T-helper 17 cell (primary cell): ENCODE measurements at regions not wholly inside any gene's neighbourhood (a gene's known extent, or its start where the extent isn't known, plus 50 kb on each side); places are given as distances from the start of the nearest gene placed in this dataset.
"Not testable (repeated sequence)": the region's sequence is repeated elsewhere in the genome, so short reads cannot be mapped to it uniquely, and the experiment has no call there.

Experiments used
- ATAC-seq: fragments of 150-1000 bp; cut with Tn5 transposase; 2 replicates; pipeline ENCODE4 v1.10.0; 2021; ENCODE audit warnings: mild to moderate bottlenecking, moderate library complexity
- DNase-seq, 3 donors: peaks; one replicate each; pipeline versions ENCODE4 v3.0.0 to v3.0.0-alpha.2; 2020 to 2021
- H3K9me3 ChIP-seq: one replicate; pipeline ENCODE4 v1.7.0; 2013; ENCODE audit warnings: low read length, mild to moderate bottlenecking; ENCODE audit not compliant: control insufficient read depth, poor library complexity, severe bottlenecking
- H3K27ac Mint-ChIP-seq: one replicate; pipeline ENCODE4 v1.8.0; 2022; ENCODE audit warnings: mild to moderate bottlenecking, moderate library complexity, mixed read lengths
- H3K27me3 Mint-ChIP-seq: one replicate; pipeline ENCODE4 v1.8.0; 2022; ENCODE audit warnings: mixed read lengths
- H3K36me3 Mint-ChIP-seq: one replicate; pipeline ENCODE4 v1.8.0; 2022; ENCODE audit warnings: low read depth, mixed read lengths
- H3K4me1 Mint-ChIP-seq: one replicate; pipeline ENCODE4 v1.8.0; 2022; ENCODE audit warnings: mild to moderate bottlenecking, mixed read lengths
- H3K4me3 Mint-ChIP-seq: one replicate; pipeline ENCODE4 v1.8.0; 2022; ENCODE audit warnings: mild to moderate bottlenecking, moderate library complexity, mixed read lengths

DNA sequence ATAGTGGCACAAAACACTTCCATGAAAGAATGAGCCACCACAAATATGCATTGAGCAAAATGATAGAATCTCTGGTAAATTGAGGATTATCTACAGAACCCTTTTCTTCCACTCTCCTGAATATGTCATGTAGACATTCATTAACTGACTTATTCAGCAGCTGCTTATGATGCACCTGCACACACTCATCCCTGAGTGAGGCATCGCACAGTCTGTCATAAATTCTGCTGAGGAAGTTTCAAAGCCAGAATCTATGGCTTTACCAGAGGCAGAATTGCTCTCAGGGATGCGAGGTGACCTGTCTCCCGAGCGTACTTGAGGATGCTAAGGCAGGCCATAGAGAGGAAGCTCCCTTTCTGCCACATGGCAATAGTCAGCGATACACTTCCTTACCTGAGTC is 1090.2 kb downstream of the UQCRFS1 start:
- no peak for DNase-seq
- ATAC-seq: no peak
- peaks cover 2% of the 10 kb centered on the region for H3K9me3 ChIP-seq
- H3K27me3 Mint-ChIP-seq: no peaks in the 10 kb centered on the region
- no peaks in the 10 kb centered on the region for H3K4me1 Mint-ChIP-seq
- no peak overlapping the region for H3K4me3 Mint-ChIP-seq
- no peak overlapping the region for H3K27ac Mint-ChIP-seq
- no peaks in the 10 kb centered on the region for H3K36me3 Mint-ChIP-seq

DNA sequence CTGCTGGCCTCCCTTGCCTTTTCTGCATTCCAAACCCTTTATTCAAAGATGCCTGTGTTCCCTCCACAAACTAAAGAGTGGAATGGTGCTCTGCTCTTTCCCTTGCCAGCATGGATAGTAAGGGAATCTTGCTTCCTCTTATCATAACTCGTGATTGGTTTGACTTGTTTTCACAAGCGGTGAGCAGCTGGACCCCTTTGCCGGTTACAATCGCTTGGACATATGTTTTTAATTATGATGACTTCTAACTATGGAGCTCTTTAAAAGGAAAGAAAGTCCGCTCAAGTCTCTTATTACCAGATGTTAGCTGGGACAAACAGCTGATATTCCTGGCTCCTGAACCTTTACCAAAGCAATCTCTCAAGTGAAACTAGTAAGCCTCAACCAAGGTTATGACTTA is 1094.7 kb downstream of the UQCRFS1 start:
- Mint-ChIP-seq H3K27me3 (no peaks in the 10 kb centered on the region), H3K4me1 (no peaks in the 10 kb centered on the region), H3K36me3 (no peaks in the 10 kb centered on the region), H3K4me3 (no peak overlapping the region), H3K27ac (no peak overlapping the region)
- DNase-seq (no peak), ATAC-seq (no peak)
- no peaks in the 10 kb centered on the region for H3K9me3 ChIP-seq

DNA sequence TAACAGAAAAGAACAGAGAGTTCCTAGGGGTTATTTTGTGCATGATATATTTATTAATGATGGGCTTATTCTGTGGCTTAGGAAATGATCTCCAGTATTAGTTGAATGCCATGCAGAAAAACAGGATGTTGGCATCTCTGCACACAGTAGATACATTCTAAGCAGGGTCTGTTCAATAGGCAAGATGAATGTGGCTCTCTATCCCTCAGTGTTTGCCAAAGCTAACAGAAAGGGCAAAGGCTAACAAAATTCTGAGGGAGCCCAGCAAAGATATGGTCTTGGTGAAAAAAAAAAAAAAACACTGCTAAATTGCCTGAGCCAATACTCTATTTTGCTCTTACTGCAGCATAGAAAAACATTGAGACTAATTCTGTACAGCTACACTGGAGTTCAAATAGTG is 1095.8 kb downstream of the UQCRFS1 start:
- DNase-seq (no peak), ATAC-seq (no peak)
- H3K27ac Mint-ChIP-seq: no peak overlapping the region
- no peaks in the 10 kb centered on the region for H3K9me3 ChIP-seq
- H3K27me3 Mint-ChIP-seq: no peaks in the 10 kb centered on the region
- no peak overlapping the region for H3K4me3 Mint-ChIP-seq
- H3K36me3 Mint-ChIP-seq: no peaks in the 10 kb centered on the region
- H3K4me1 Mint-ChIP-seq: no peaks in the 10 kb centered on the region

DNA sequence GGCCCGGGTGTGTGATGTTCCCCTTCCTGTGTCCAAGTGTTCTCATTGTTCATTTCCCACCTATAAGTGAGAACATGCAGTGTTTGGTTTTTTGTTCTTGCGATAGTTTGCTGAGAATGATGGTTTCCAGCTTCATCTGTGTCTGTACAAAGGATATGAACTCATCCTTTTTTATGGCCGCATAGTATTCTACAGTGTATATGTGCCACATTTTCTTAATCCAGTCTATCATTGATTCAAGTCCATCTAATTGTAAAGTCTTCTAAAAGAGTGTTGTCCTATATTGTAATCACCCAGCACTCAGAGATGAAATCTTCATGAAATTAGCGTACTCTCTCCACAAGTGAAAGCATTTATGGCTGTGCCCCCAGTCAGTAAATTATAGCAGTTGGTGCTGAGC is 1096.6 kb downstream of the UQCRFS1 start:
- not testable (repeated sequence) for ATAC-seq, DNase-seq, H3K27ac Mint-ChIP-seq, H3K36me3 Mint-ChIP-seq, H3K27me3 Mint-ChIP-seq, H3K4me1 Mint-ChIP-seq, H3K4me3 Mint-ChIP-seq, H3K9me3 ChIP-seq

DNA sequence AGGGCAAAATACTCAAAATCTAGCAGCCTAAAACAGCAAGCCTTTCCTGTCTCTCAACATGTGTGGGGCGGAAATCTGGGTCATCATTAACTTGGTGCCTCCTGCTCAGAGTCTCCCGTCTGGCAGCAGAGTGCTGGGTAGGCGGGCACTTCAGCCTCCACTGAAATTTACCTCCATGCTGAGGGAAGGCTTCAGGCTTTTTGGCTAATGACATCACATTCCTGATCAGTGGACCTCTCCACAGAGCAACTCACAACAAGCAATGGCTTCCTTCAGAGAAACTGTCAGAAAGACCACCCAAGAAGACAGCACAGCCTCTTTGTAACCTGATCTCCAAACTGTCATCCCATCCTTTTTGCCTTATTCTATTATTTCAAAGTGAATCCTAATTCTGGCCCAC is 1109.0 kb downstream of the UQCRFS1 start:
- no peaks in the 10 kb centered on the region for H3K27me3 Mint-ChIP-seq
- DNase-seq: no peak

DNA sequence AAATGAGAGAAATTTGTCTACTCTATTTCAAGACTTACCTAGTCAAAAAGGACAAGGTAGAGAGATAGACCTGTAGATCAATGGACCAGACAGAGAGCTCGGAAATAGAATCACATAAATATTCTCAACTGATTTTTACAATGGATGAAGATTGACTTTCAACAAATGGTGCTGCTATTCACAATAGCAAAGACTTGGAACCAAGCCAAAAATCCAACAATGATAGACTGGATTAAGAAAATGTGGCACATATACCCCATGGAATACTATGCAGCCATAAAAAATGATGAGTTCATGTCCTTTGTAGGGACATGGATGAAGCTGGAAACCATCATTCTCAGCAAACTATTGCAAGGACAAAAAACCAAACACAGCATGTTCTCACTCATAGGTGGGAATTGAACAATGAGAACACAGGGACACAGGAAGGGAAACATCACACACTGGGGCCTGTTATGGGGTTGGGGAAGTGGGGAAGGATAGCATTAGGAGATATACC is 1128.2 kb downstream of the UQCRFS1 start:
- not testable (repeated sequence) for H3K27me3 Mint-ChIP-seq, ATAC-seq, H3K9me3 ChIP-seq, DNase-seq, H3K4me1 Mint-ChIP-seq, H3K36me3 Mint-ChIP-seq, H3K4me3 Mint-ChIP-seq, H3K27ac Mint-ChIP-seq

More for the DNA sequence above, 1109.0 kb downstream of the UQCRFS1 start:
- Mint-ChIP-seq H3K36me3 (no peaks in the 10 kb centered on the region), H3K27ac (no peak overlapping the region), H3K4me1 (no peaks in the 10 kb centered on the region), H3K4me3 (no peak overlapping the region)
- no peak for ATAC-seq
- no peaks in the 10 kb centered on the region for H3K9me3 ChIP-seq

DNA sequence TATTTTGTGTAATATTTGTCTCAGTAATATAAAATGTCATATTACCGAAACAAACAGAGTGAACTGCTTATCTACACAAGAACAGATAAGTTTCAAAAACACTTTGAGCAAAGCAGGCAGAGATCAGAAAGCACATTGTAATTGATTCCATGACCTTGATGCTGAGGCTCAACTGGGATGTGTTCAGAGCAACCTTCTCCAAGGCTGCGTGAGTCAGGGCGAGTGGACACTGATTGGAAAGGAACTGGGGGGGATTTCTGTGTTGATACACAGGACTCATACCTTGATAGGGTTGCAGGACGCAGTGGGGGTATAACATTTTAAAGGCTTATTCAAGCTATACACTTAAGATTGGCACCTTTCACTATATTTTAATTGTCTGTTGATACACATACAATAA is 1136.3 kb downstream of the UQCRFS1 start:
- H3K4me3 Mint-ChIP-seq: no peak overlapping the region

DNA sequence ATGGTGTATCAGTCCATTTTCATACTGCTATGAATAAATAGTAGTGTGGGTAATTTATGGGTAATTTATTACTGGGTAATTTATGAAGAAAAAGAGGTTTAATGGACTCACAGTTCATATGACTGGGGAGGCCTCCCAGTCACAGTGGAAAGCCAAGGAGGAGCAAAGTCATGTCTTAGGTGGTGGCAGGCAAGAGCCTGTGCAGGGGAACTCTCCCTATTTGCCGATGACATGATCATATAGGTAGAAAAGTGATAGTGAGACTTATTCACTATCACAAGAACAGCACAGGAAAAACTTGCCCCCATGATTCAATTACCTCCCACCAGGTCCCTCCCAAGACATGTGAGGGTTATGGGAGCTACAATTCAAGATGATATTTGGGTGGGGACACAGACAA is 1137.7 kb downstream of the UQCRFS1 start:
- H3K27me3 Mint-ChIP-seq: no peaks in the 10 kb centered on the region
- no peak overlapping the region for H3K4me3 Mint-ChIP-seq
- no peaks in the 10 kb centered on the region for H3K4me1 Mint-ChIP-seq
- DNase-seq (no peak), ATAC-seq (no peak)
- H3K9me3 ChIP-seq: no peaks in the 10 kb centered on the region
- H3K36me3 Mint-ChIP-seq: no peaks in the 10 kb centered on the region
- no peak overlapping the region for H3K27ac Mint-ChIP-seq

More for the DNA sequence above, 1136.3 kb downstream of the UQCRFS1 start:
- H3K9me3 ChIP-seq: no peaks in the 10 kb centered on the region
- Mint-ChIP-seq H3K27me3 (no peaks in the 10 kb centered on the region), H3K4me1 (no peaks in the 10 kb centered on the region), H3K27ac (no peak overlapping the region), H3K36me3 (no peaks in the 10 kb centered on the region)
- ATAC-seq (no peak), DNase-seq (no peak)

DNA sequence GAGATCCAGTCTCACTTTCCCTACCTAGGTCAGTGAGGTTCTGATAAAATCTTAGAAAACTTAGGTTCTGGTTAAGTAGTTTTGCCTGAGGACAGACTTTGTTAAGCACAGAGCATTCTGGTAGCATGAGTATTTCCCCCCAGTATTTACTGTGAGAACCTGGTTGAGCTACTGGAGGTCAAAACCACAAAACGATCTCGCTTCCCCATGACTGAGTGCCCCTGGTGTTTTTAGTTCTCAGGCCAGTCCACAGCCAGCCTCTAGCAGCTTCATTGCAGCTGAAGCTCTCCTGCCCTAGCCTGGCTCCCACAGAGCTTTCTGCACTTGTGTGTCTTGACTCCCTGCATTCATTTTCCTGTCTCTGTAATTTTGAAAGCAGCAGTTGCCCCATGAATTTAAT is 1138.2 kb downstream of the UQCRFS1 start:
- DNase-seq (no peak), ATAC-seq (no peak)
- no peaks in the 10 kb centered on the region for H3K9me3 ChIP-seq
- H3K27me3 Mint-ChIP-seq: no peaks in the 10 kb centered on the region
- H3K4me3 Mint-ChIP-seq: no peak overlapping the region
- H3K4me1 Mint-ChIP-seq: no peaks in the 10 kb centered on the region
- H3K36me3 Mint-ChIP-seq: no peaks in the 10 kb centered on the region
- no peak overlapping the region for H3K27ac Mint-ChIP-seq

DNA sequence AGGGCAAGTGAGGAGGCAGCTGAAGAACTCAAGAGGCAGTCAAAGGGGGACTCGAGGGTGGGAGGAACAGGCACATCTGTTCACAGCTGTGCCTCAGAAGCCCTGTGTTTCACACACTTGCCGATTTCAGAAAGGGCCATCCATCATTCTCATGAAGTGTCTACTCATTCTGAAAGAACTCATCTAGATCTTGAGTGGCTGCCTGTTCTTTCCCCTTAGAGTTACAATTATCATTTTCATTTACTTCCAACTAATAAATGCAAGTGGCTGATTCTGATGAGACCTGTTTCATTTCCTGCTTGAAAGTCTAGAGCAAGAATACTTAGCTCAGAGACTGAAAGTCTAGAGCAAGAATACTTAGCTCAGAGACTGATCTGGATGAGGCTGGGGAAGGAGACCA is 1145.1 kb downstream of the UQCRFS1 start:
- H3K36me3 Mint-ChIP-seq: no peaks in the 10 kb centered on the region
- H3K27ac Mint-ChIP-seq: no peak overlapping the region
- no peaks in the 10 kb centered on the region for H3K27me3 Mint-ChIP-seq
- ATAC-seq (no peak), DNase-seq (no peak)
- H3K9me3 ChIP-seq: no peaks in the 10 kb centered on the region
- no peaks in the 10 kb centered on the region for H3K4me1 Mint-ChIP-seq
- no peak overlapping the region for H3K4me3 Mint-ChIP-seq

DNA sequence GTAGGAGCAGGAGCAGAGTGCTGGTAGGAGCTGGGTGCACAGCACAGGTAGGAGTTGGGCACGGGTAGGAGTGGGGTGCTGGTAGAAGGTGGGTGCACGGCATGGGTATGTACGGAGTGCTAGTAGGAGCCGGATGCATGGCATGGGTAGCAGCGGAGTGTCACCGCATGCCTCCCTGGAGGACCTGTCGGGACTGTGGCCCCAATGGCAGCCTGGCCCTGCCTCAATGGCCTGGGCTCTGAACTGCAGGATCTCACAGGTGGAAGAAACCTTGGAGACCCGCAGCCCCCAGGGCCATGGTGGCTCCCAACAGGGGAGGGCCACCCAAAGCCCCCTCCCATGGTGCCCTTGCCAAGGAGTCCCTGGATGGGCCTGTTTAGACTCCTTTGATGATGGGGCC is 1146.0 kb downstream of the UQCRFS1 start:
- DNase-seq: no peak
- no peak overlapping the region for H3K4me3 Mint-ChIP-seq
- no peaks in the 10 kb centered on the region for H3K27me3 Mint-ChIP-seq
- H3K9me3 ChIP-seq: no peaks in the 10 kb centered on the region
- H3K27ac Mint-ChIP-seq: no peak overlapping the region
- H3K36me3 Mint-ChIP-seq: no peaks in the 10 kb centered on the region
- no peak for ATAC-seq
- no peaks in the 10 kb centered on the region for H3K4me1 Mint-ChIP-seq

DNA sequence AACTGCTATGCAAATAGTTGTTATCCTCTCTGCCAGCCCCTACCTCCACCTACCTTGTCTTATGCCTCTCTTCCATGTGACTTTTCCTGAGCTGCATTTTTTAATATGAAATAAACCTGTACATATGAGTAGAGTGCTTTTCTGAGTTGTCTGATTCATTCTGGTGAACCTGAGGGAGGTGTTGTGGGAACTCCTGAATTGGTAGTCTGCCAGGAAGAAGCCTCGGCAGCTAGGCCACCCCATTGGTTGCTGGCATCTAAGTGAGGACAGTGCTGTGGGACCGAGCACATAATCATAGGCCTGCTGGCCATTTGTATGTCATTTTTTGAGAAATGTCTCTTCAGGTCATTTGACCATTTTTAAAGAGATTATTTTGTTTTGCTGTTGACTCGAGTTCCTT is 1146.8 kb downstream of the UQCRFS1 start:
- DNase-seq (no peak), ATAC-seq (no peak)
- Mint-ChIP-seq H3K27me3 (no peaks in the 10 kb centered on the region), H3K27ac (no peak overlapping the region), H3K4me1 (no peaks in the 10 kb centered on the region), H3K36me3 (no peaks in the 10 kb centered on the region), H3K4me3 (no peak overlapping the region)
- no peaks in the 10 kb centered on the region for H3K9me3 ChIP-seq

DNA sequence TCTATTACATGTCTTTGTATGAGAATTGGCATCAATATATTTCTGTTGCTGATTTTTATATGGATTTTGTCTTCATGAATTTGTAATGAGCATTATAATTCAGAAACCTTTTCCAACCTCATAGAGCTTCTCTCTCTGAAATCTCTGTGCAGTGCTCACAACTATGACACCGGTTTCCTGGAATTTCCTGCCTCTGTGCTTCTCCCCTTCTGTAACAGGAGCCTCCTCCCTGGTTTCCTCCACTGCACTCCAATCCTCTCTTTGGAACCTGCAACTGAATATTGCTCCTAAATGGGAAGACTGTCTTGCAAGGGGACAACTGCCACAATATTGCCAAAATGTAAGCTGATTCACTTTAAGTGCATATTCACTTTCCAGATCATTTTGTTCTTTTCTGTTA is 1147.9 kb downstream of the UQCRFS1 start:
- no peak for ATAC-seq
- no peaks in the 10 kb centered on the region for H3K4me1 Mint-ChIP-seq
- no peak overlapping the region for H3K27ac Mint-ChIP-seq

DNA sequence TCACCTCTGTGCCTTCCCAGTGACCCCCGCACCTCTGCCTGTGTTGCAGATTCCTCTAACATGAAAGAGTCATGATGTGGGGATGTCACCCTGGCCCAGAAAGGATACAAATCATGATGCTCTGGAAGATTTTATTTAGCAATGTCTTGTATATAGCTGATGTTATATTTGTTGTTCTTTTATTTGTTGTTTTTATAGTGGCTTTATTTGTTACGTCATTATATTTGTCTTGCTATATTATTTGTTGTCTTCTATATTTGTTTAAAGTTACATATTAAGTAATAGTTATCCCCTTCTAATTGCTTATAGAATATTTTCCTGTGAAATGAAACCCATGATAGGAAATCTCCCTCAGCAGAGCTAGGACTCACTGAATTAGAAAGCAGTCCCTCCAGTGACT is 1149.2 kb downstream of the UQCRFS1 start:
- Mint-ChIP-seq H3K4me1 (no peaks in the 10 kb centered on the region), H3K4me3 (no peak overlapping the region), H3K36me3 (no peaks in the 10 kb centered on the region), H3K27ac (no peak overlapping the region), H3K27me3 (no peaks in the 10 kb centered on the region)
- no peak for ATAC-seq
- H3K9me3 ChIP-seq: no peaks in the 10 kb centered on the region
- no peak for DNase-seq

More for the DNA sequence above, 1147.9 kb downstream of the UQCRFS1 start:
- Mint-ChIP-seq H3K27me3 (no peaks in the 10 kb centered on the region), H3K4me3 (no peak overlapping the region), H3K36me3 (no peaks in the 10 kb centered on the region)
- no peaks in the 10 kb centered on the region for H3K9me3 ChIP-seq
- DNase-seq: no peak

DNA sequence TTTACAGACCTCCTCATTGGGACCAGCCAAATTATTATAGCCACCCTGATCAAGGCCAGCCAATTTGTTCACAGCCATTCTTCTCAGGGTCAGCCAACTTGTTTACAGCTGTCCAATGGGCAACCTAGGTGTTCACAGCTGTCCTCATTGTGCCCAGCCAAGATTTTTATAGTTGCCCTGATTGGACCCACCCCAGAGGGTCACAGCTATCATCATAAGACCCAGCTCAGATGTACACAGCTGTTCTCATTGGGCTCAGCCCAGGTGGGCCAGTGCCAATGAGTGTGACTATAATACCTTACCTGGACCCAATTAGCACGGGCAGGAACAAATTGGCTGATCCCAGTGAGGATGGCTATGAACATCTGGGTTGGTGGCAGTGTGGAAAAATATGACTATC is 1151.8 kb downstream of the UQCRFS1 start:
- DNase-seq: no peak
- ATAC-seq: no peak
- H3K4me1 Mint-ChIP-seq: no peaks in the 10 kb centered on the region
- no peak overlapping the region for H3K4me3 Mint-ChIP-seq
- no peak overlapping the region for H3K27ac Mint-ChIP-seq
- no peaks in the 10 kb centered on the region for H3K36me3 Mint-ChIP-seq
- H3K9me3 ChIP-seq: no peaks in the 10 kb centered on the region
- H3K27me3 Mint-ChIP-seq: no peaks in the 10 kb centered on the region
